HCT116 (cell line): ENCODE measurements at regions not wholly inside any gene's neighbourhood (a gene's known extent, or its start where the extent isn't known, plus 50 kb on each side); places are given as distances from the start of the nearest gene placed in this dataset.

ENCODE experiments used
- ATAC-seq: fragments of 200-7000 bp; cut with Tn5 transposase; 2 replicates; pipeline ENCODE4 v1.9.1; 2020; ENCODE audit warnings: mild to moderate bottlenecking, moderate library complexity
- BruUV-seq: library from RNA; stranded (reverse); fragments of 400-500 nt; replicated peaks from 2 replicates; lab custom pipeline; 2021; lab: Mats Ljungman, UMichigan
- CTCF ChIA-PET: fragments of 300-600 bp; sonication (Branson Sonifier 250); formaldehyde crosslinking; loops from one replicate; lab custom pipeline; 2021; ENCODE audit warnings: antibody characterized with exemption; lab: Charles Lee
- POLR2A ChIA-PET: fragments of 300-600, 350-600 bp; sonication (Branson Sonifier 250); formaldehyde crosslinking; loops from one replicate; lab custom pipeline; 2021; ENCODE audit warnings: antibody characterized with exemption; lab: Charles Lee
- RAD21 ChIA-PET, 2 experiments: fragments of 300-600 bp; sonication (Branson Sonifier 250); formaldehyde crosslinking; loops; one replicate each; lab custom pipeline; 2023; ENCODE audit warnings: low total read pairs in 2 of 2; ENCODE audit not compliant: uncharacterized antibody in 2 of 2, unreplicated experiment in 2 of 2, low non-redundant PET in 1 of 2; lab: Charles Lee
- DNase-seq: peaks from one replicate; pipeline ENCODE4 v3.0.0-alpha.2; 2010; ENCODE audit warnings: low read depth, low spot score
- H2AFZ ChIP-seq: fragments of 200-600 bp; shearing (Covaris generic), sonication (generic); 2 replicates; pipeline ENCODE4 v1.6.1; 2017; ENCODE audit warnings: low read depth, mixed run types, mixed read lengths, antibody characterized with exemption, low read length; ENCODE audit not compliant: poor library complexity, severe bottlenecking
- H3K27ac ChIP-seq: 2 replicates; pipeline ENCODE4 v1.5.1; 2012; ENCODE audit warnings: low read depth, low read length
- H3K27me3 ChIP-seq: fragments of 200-600 bp; sonication (generic); 2 replicates; pipeline ENCODE4 v1.6.1; 2016; ENCODE audit warnings: mixed run types, low read length, mixed read lengths; ENCODE audit not compliant: insufficient read depth
- H3K36me3 ChIP-seq, 2 experiments: fragments of 200-500 bp in 1 of 2; fragments of 200-600 bp in 1 of 2; sonication (Bioruptor generic) in 1 of 2; sonication (generic) in 1 of 2; 2 replicates each; pipeline versions ENCODE4 v1.5.1 to v1.6.1; 2014 to 2016; ENCODE audit warnings: low read length in 2 of 2, inconsistent platforms in 1 of 2, mixed read lengths in 1 of 2, mixed run types in 1 of 2; ENCODE audit not compliant: insufficient read depth in 2 of 2, control insufficient read depth in 1 of 2
- H3K4me1 ChIP-seq, 2 experiments: fragments of 200-600 bp in 1 of 2; sonication (generic) in 1 of 2; 2 replicates each; pipeline versions ENCODE4 v1.5.1 to v1.6.1; 2012 to 2017; ENCODE audit warnings: low read length in 2 of 2, inconsistent platforms in 1 of 2, mild to moderate bottlenecking in 1 of 2, mixed read lengths in 1 of 2, mixed run types in 1 of 2, moderate library complexity in 1 of 2; ENCODE audit not compliant: insufficient read depth in 2 of 2, control insufficient read depth in 1 of 2
- H3K4me2 ChIP-seq: fragments of 200-600 bp; sonication (generic); 2 replicates; pipeline ENCODE4 v1.6.1; 2017; ENCODE audit warnings: mixed run types, low read length, mixed read lengths
- H3K4me3 ChIP-seq, 2 experiments: fragments of 200-600 bp in 1 of 2; sonication (generic) in 1 of 2; replicated peaks in 1 of 2; 2 replicates each; pipeline ENCODE4 v1.5.1; 2011 to 2016; ENCODE audit warnings: low read length in 2 of 2, control low read depth in 1 of 2, low read depth in 1 of 2, mild to moderate bottlenecking in 1 of 2, mixed read lengths in 1 of 2, mixed run types in 1 of 2
- H3K79me2 ChIP-seq: fragments of 200-600 bp; sonication (generic); 2 replicates; pipeline ENCODE4 v1.6.1; 2017; ENCODE audit warnings: mild to moderate bottlenecking, mixed run types, low read length, moderate library complexity, mixed read lengths; ENCODE audit not compliant: insufficient read depth
- H3K9ac ChIP-seq: fragments of 200-600 bp; sonication (generic); 2 replicates; pipeline ENCODE4 v1.6.1; 2016; ENCODE audit warnings: low read length, mixed read lengths
- H3K9me2 ChIP-seq: fragments of 200-600 bp; sonication (generic), shearing (Covaris generic); 2 replicates; pipeline ENCODE4 v1.6.1; 2017; ENCODE audit warnings: mixed run types, mild to moderate bottlenecking, moderate library complexity; ENCODE audit not compliant: insufficient read depth
- H3K9me3 ChIP-seq, 2 experiments: fragments of 200-500 bp in 1 of 2; fragments of 200-600 bp in 1 of 2; sonication (Bioruptor generic) in 1 of 2; sonication (generic) in 1 of 2; 2 replicates each; pipeline ENCODE4 v1.6.1; 2014 to 2017; ENCODE audit warnings: low read length in 2 of 2, mixed read lengths in 2 of 2, inconsistent platforms in 1 of 2, low read depth in 1 of 2, mild to moderate bottlenecking in 1 of 2, mixed run types in 1 of 2, moderate library complexity in 1 of 2; ENCODE audit not compliant: control insufficient read depth in 1 of 2, insufficient read depth in 1 of 2
- H4K20me1 ChIP-seq: fragments of 200-600 bp; sonication (generic), shearing (Covaris generic); 2 replicates; pipeline ENCODE4 v1.6.1; 2017; ENCODE audit warnings: mixed run types, mild to moderate bottlenecking, moderate library complexity; ENCODE audit not compliant: insufficient read depth
- CBX3 ChIP-seq: IDR thresholded peaks from 2 replicates; pipeline ENCODE4 v1.6.1; 2012; ENCODE audit warnings: low read depth
- CEBPB ChIP-seq: IDR thresholded peaks from 2 replicates; pipeline ENCODE4 v1.6.1; 2012; ENCODE audit warnings: low read depth
- ELF1 ChIP-seq: IDR thresholded peaks from 2 replicates; pipeline ENCODE4 v1.6.1; 2012; ENCODE audit warnings: low read depth, borderline replicate concordance
- FOSL1 ChIP-seq: IDR thresholded peaks from 2 replicates; pipeline ENCODE4 v1.6.1; 2012; ENCODE audit warnings: low read depth
- JUND ChIP-seq: IDR thresholded peaks from 2 replicates; pipeline ENCODE4 v1.6.1; 2012
- RAD21 ChIP-seq: IDR thresholded peaks from 2 replicates; pipeline ENCODE4 v1.6.1; 2012; ENCODE audit warnings: low read depth, mild to moderate bottlenecking
- REST ChIP-seq: IDR thresholded peaks from 2 replicates; pipeline ENCODE4 v1.6.1; 2012; ENCODE audit warnings: low read depth
- SIN3A ChIP-seq: IDR thresholded peaks from 2 replicates; pipeline ENCODE4 v1.6.1; 2012; ENCODE audit warnings: low read depth
- YY1 ChIP-seq: IDR thresholded peaks from 2 replicates; pipeline ENCODE4 v1.6.1; 2011; ENCODE audit warnings: low read length, low read depth, moderate library complexity, mild to moderate bottlenecking; ENCODE audit not compliant: insufficient replicate concordance; ENCODE audit errors: extremely low read depth
- ZFX ChIP-seq: fragments of 450-650 bp; IDR thresholded peaks from 2 replicates; pipeline ENCODE4 v1.6.1; 2017
- ZNF274 ChIP-seq: fragments of 200-500 bp; sonication (Bioruptor generic); IDR thresholded peaks from 2 replicates; pipeline ENCODE4 v1.6.1; 2014; ENCODE audit warnings: mild to moderate bottlenecking, low read depth, low read length, inconsistent platforms
- intact Hi-C: fragments of 100-400 bp; cut with micrococcal nuclease; formaldehyde crosslinking; loops from 2 replicates; pipeline ENCODE4 v1.10.0; 2022

GRCh38 chr7:37598824-37599223 lies 84.7 kb upstream of the GPR141 start:
- Histone ChIP-seq H4K20me1 (no peaks in the 10 kb centered on the region), H3K4me1 (no peaks in the 10 kb centered on the region), H3K36me3 (no peaks in the 10 kb centered on the region), H2AFZ (no peak overlapping the region), H3K27ac (no peak overlapping the region), H3K79me2 (no peaks in the 10 kb centered on the region), H3K27me3 (no peaks in the 10 kb centered on the region), H3K9ac (no peak overlapping the region), H3K9me2 (no peaks in the 10 kb centered on the region), H3K9me3 (no peaks in the 10 kb centered on the region), H3K4me3 (no peak overlapping the region), H3K4me2 (no peak overlapping the region)
- DNase-seq: no peak
- ChIA-PET RAD21 (no interaction called here), CTCF (no interaction called here), POLR2A (no interaction called here)
- no TSS peak for BruUV-seq
- intact Hi-C loops: no loop called here
- TF ChIP-seq SIN3A: no peak
- no peak for TF ChIP-seq CEBPB
- no peak for TF ChIP-seq FOSL1
- TF ChIP-seq CBX3: no peak
- no peak for TF ChIP-seq REST
- no peak for ATAC-seq

DNA sequence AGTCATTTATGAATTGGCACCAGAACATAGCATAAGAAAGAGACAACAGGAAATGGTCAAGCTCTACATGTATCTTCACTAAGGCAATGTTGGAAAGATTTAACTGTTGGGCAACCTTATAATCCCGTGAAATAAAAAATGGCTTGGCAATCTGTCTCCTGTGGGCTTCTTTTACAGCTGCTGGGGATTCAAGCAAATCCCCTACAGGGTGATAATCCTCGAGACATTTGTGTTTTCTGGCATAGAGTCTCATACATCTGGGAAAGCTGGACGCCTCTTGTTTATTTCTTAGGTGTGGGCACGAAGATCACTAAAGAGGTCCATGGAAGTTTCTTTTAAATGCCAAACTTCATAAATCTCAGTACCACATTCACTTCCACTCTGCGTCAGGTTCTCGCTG lies 82.2 kb upstream of the GPR141 start:
- no peak overlapping the region for H3K4me3 ChIP-seq
- no peak overlapping the region for H3K27ac ChIP-seq
- H3K9me3 ChIP-seq: no peaks in the 10 kb centered on the region
- no peak overlapping the region for H3K4me2 ChIP-seq
- H3K27me3 ChIP-seq: no peaks in the 10 kb centered on the region
- CTCF ChIA-PET: no interaction called here
- H2AFZ ChIP-seq: no peak overlapping the region
- H3K79me2 ChIP-seq: no peaks in the 10 kb centered on the region
- no peak overlapping the region for H3K9ac ChIP-seq
- POLR2A ChIA-PET: no interaction called here
- BruUV-seq: no TSS peak
- RAD21 ChIA-PET: no interaction called here
- H4K20me1 ChIP-seq: no peaks in the 10 kb centered on the region; the same call in 1 of the 2 replicates
- ATAC-seq: no peak
- intact Hi-C loops: no loop called here
- DNase-seq: no peak
- H3K4me1 ChIP-seq: no peaks in the 10 kb centered on the region
- no peaks in the 10 kb centered on the region for H3K36me3 ChIP-seq
- H3K9me2 ChIP-seq: no peaks in the 10 kb centered on the region
- TF ChIP-seq JUND: no peak
- no peak for TF ChIP-seq ZNF274
- no peak for TF ChIP-seq ELF1
- TF ChIP-seq YY1: no peak
- no peak for TF ChIP-seq FOSL1
- TF ChIP-seq ZFX: no peak
- no peak for TF ChIP-seq RAD21
- TF ChIP-seq REST: no peak
- no peak for TF ChIP-seq CEBPB
